A549 (cell line): ENCODE measurements at regions not wholly inside any gene's neighbourhood (a gene's known extent, or its start where the extent isn't known, plus 50 kb on each side); places are given as distances from the start of the nearest gene placed in this dataset.

ENCODE experiments used
- ATAC-seq, 2 experiments: fragments of 200-7000 bp in 1 of 2; fragments of >200 bp in 1 of 2; cut with Nextera tagmentation in 1 of 2; cut with Tn5 transposase in 1 of 2; 3 replicates each; pipeline versions ENCODE4 v1.8.0 to v1.9.1; 2018 to 2020; ENCODE audit warnings: mild to moderate bottlenecking in 1 of 2, moderate library complexity in 1 of 2
- CTCF ChIA-PET: fragments of 300-600 bp; sonication (Branson Sonifier 250); formaldehyde crosslinking; extraction: SDS; loops from one replicate; lab custom pipeline; 2021; ENCODE audit warnings: antibody characterized with exemption, inconsistent platforms; lab: Yijun Ruan, JAX
- POLR2A ChIA-PET: fragments of 350-600 bp; formaldehyde crosslinking; extraction: SDS; loops from one replicate; lab custom pipeline; 2021; ENCODE audit warnings: antibody characterized with exemption, inconsistent platforms; lab: Yijun Ruan, JAX
- DNase-seq, 2 experiments: peaks; one replicate each; pipeline versions ENCODE4 v3.0.0 to v3.0.0-alpha.2; 2011 to 2016; ENCODE audit warnings: low read depth in 1 of 2, low spot score in 1 of 2
- FAIRE-seq: peaks from 2 replicates; lab custom pipeline; 2011; peaks lifted over from hg19 to GRCh38; lab: Jason Lieb, UNC
- H3K27ac ChIP-seq, 2 experiments: fragments of >200 bp; sonication (Bioruptor Twin); formaldehyde crosslinking; 3 replicates each; pipeline ENCODE4 v1.5.1; 2016 to 2017
- H3K4me1 ChIP-seq: fragments of >200 bp; sonication (Bioruptor Twin); formaldehyde crosslinking; 3 replicates; pipeline ENCODE4 v1.6.1; 2016
- H3K4me2 ChIP-seq: fragments of >200 bp; sonication (Bioruptor Twin); formaldehyde crosslinking; 3 replicates; pipeline ENCODE4 v1.6.1; 2016
- H3K4me3 ChIP-seq: fragments of >200 bp; sonication (Bioruptor Twin); formaldehyde crosslinking; 3 replicates; pipeline ENCODE4 v1.5.1; 2016
- H3K9me3 ChIP-seq: fragments of >200 bp; sonication (Bioruptor Twin); formaldehyde crosslinking; 3 replicates; pipeline ENCODE4 v1.6.1; 2016
- BCL3 ChIP-seq: fragments of >200 bp; sonication (Bioruptor Twin); formaldehyde crosslinking; IDR thresholded peaks from 3 replicates; pipeline ENCODE4 v1.6.1; 2016
- EHF ChIP-seq: fragments of 250-450 bp; sonication (Bioruptor Pico); IDR thresholded peaks from 2 replicates; pipeline ENCODE4 v1.5.0; 2020; ENCODE audit warnings: mild to moderate bottlenecking
- EP300 ChIP-seq, 2 experiments: fragments of >200 bp; sonication (Bioruptor Twin); formaldehyde crosslinking; IDR thresholded peaks; 2 replicates in 1 of 2; 3 replicates in 1 of 2; pipeline ENCODE4 v1.6.1; 2016 to 2017
- FOSL2 ChIP-seq, 2 experiments: fragments of 450-650 bp in 1 of 2; fragments of >200 bp in 1 of 2; sonication (Bioruptor Twin) in 1 of 2; formaldehyde crosslinking; IDR thresholded peaks; 2 replicates each; pipeline versions ENCODE4 v1.5.0 to v1.6.1; 2016 to 2020; ENCODE audit warnings: mild to moderate bottlenecking in 1 of 2, moderate library complexity in 1 of 2
- FOXS1 ChIP-seq: fragments of 250-450 bp; sonication (Bioruptor Pico); IDR thresholded peaks from 2 replicates; pipeline ENCODE4 v1.5.0; 2020; ENCODE audit warnings: mild to moderate bottlenecking, moderate library complexity
- GATA3 ChIP-seq: IDR thresholded peaks from 2 replicates; pipeline ENCODE4 v1.6.1; 2012; ENCODE audit warnings: borderline replicate concordance
- HES2 ChIP-seq: fragments of >200 bp; sonication (Bioruptor Twin); formaldehyde crosslinking; IDR thresholded peaks from 2 replicates; pipeline ENCODE4 v1.6.1; 2016
- HEYL ChIP-seq: fragments of 250-450 bp; sonication (Bioruptor Pico); IDR thresholded peaks from 2 replicates; pipeline ENCODE4 v1.8.0; 2021; ENCODE audit warnings: mild to moderate bottlenecking, moderate library complexity
- JUNB ChIP-seq: fragments of >200 bp; sonication (Bioruptor Twin); formaldehyde crosslinking; IDR thresholded peaks from 2 replicates; pipeline ENCODE4 v1.6.1; 2016
- KDM5A ChIP-seq: fragments of 200-600 bp; sonication (generic); IDR thresholded peaks from 2 replicates; pipeline ENCODE4 v1.6.1; 2016; ENCODE audit warnings: antibody characterized with exemption, mild to moderate bottlenecking
- MAFK ChIP-seq: fragments of 450-650 bp; IDR thresholded peaks from 2 replicates; pipeline ENCODE4 v1.6.1; 2014; ENCODE audit not compliant: partially characterized antibody
- NR3C1 ChIP-seq: fragments of >200 bp; sonication (Bioruptor Twin); formaldehyde crosslinking; IDR thresholded peaks from 3 replicates; pipeline ENCODE4 v1.6.1; 2017
- RCOR1 ChIP-seq: fragments of 150-350 bp; IDR thresholded peaks from 2 replicates; pipeline ENCODE4 v1.6.1; 2014; ENCODE audit warnings: antibody characterized with exemption, low read length, low read depth
- USF2 ChIP-seq: fragments of 450-650 bp; IDR thresholded peaks from 2 replicates; pipeline ENCODE4 v1.6.1; 2014; ENCODE audit warnings: antibody characterized with exemption
- WGBS: methylation state at CpG from one replicate; pipeline ENCODE4 v1.1.6; 2017; ENCODE audit errors: missing lambda C conversion rate; 5-methylcytosine and 5-hydroxymethylcytosine counted together
- small RNA-seq, 6 experiments: library from RNA; depleted of rRNA; stranded (forward); fragments of <200 nt; gene quantifications; one replicate each; pipeline ENCODE3, GENCODE V24; 2012
- TF ChIP-seq, protein P1 (sequence below): fragments of >200 bp; sonication (Bioruptor Twin); formaldehyde crosslinking; IDR thresholded peaks from 3 replicates; pipeline ENCODE4 v1.5.1; 2016
- TF ChIP-seq, protein P2 (sequence below): fragments of 250-450 bp; sonication (Bioruptor Pico); IDR thresholded peaks from 2 replicates; pipeline ENCODE4 v1.5.0; 2020; ENCODE audit warnings: low read depth, mild to moderate bottlenecking, moderate library complexity

DNA sequence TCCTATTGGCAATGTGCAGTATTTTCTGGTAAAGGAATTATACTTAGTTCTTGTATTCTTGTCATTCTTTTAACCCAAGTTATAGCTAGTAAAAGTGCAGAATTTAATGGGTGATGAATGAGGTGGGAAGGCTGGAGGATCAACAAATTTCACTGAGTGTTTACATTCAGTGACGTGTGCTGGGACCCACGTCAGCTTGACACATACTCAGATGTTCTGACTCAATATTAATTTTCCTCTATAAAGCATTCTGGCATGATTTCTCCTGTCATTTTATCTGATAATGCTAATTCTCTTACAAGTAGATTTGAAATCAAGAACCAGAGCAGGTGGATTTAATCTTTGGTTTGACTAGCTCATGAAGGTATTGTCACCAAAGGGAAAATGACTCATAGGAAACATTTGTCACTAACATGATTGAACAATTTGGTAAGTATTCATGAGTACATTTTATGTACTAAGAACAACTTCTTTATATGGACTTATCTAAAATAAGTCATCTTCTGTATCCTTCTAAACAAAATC is 71.0 kb upstream of the SYNPR start (continued):
- no peak for TF ChIP-seq BCL3
- no peak for TF ChIP-seq MAFK

DNA sequence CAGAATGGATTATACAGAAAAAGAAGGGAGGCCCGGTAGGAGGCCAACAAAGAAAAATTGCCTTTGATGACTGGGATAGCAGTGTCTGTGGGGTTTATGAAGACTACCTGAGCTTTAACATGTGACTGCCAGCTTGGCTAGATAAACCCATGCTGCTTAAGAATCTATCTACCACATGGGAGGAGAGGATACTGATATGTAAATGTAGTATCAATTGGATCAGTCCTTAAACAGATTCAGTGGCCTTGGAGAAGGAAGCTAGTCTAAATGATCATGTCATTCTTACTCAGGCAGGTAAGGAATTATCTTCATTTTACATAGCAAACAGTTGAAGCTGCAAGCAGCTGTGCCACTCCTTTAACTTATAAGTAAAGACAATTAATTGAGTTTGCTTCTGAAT is 50.0 kb upstream of the SYNPR start:
- TF ChIP-seq, protein P1, sequence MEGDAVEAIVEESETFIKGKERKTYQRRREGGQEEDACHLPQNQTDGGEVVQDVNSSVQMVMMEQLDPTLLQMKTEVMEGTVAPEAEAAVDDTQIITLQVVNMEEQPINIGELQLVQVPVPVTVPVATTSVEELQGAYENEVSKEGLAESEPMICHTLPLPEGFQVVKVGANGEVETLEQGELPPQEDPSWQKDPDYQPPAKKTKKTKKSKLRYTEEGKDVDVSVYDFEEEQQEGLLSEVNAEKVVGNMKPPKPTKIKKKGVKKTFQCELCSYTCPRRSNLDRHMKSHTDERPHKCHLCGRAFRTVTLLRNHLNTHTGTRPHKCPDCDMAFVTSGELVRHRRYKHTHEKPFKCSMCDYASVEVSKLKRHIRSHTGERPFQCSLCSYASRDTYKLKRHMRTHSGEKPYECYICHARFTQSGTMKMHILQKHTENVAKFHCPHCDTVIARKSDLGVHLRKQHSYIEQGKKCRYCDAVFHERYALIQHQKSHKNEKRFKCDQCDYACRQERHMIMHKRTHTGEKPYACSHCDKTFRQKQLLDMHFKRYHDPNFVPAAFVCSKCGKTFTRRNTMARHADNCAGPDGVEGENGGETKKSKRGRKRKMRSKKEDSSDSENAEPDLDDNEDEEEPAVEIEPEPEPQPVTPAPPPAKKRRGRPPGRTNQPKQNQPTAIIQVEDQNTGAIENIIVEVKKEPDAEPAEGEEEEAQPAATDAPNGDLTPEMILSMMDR = no peak
- TF ChIP-seq EHF (CRISPR knock-in tag) (no peak), KDM5A (no peak), USF2 (no peak), EP300 (IDR thresholded peaks at IDR 0.05) (no peak), HES2 (no peak), RCOR1 (no peak), NR3C1 (no peak), HEYL (CRISPR knock-in tag) (no peak), GATA3 (no peak), FOXS1 (CRISPR knock-in tag) (no peak), FOSL2 (IDR thresholded peaks at IDR 0.05) (no peak), FOSL2 (CRISPR knock-in tag; IDR thresholded peaks at IDR 0.05) (no peak), JUNB (no peak)
- TF ChIP-seq, protein P2, sequence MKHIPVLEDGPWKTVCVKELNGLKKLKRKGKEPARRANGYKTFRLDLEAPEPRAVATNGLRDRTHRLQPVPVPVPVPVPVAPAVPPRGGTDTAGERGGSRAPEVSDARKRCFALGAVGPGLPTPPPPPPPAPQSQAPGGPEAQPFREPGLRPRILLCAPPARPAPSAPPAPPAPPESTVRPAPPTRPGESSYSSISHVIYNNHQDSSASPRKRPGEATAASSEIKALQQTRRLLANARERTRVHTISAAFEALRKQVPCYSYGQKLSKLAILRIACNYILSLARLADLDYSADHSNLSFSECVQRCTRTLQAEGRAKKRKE = no peak
- no peaks in the 10 kb centered on the region for H3K9me3 ChIP-seq
- H3K27ac ChIP-seq = no peak overlapping the region
- no peaks in the 10 kb centered on the region for H3K4me1 ChIP-seq
- ChIA-PET POLR2A (no interaction called here), CTCF (interaction anchor here (1.4 kb wide), 1 partner anchor 22 kb away, joined by 3 read pairs; no protein-coding TSS in a partner anchor)
- no peak overlapping the region for H3K4me2 ChIP-seq
- no peak for FAIRE-seq
- 0% methylated on average over 1 of the region's 1 CpG for WGBS
- no peak for ATAC-seq
- DNase-seq = no peak
- no peak overlapping the region for H3K4me3 ChIP-seq

Small RNAs in the stretch of these regions (small RNA-seq; reads per million reads assigned to genes)
- gene UBL5P3 = 0 reads per million in 6 experiments
